ENCODE measurements at regions not wholly inside any gene's neighbourhood (a gene's known extent, or its start where the extent isn't known, plus 50 kb on each side); places are given as distances from the start of the nearest gene placed in this dataset.

DNA sequence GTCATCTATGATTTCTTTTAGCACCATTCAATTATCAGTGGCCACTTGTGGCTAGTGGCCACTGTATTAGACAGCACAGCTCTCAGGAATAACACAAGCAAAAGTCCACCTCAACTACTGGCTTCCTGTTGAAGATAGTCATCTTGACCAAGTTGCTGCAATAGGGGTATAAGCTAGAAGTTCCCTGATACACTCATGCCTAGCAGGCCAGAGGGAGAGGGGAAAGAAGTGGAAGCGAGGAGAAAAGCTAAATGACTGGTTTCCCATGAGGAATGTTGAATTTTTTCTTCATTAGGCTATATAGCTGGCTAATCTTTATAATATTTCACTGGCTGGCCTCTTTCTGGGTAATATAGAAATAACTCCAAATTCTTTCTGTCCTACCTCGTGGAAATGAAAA lies 327.5 kb upstream of the MEOX2 start:
- no peak for DNase-seq (ENCODE audit: low read depth, low spot score)

DNA sequence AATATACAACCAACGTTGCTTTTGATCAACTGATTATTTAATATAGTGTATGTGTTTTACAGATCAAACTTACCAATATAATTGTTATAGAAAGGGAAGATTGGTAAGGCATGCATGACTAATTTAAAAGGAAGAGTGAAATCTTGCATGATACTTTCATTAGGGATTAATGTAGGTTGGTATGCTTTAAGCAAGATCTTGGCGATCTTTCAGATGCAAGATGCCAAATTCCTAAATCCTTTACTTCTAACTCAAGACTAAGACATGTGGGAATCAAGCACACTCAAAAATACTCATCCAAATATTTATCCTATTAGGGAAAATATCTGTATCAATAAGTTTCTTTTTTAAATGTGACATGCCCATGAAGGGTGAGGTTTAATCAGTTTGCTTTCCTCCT lies 321.4 kb upstream of the MEOX2 start:
- no peak for DNase-seq (ENCODE audit: low read depth, low spot score)

DNA sequence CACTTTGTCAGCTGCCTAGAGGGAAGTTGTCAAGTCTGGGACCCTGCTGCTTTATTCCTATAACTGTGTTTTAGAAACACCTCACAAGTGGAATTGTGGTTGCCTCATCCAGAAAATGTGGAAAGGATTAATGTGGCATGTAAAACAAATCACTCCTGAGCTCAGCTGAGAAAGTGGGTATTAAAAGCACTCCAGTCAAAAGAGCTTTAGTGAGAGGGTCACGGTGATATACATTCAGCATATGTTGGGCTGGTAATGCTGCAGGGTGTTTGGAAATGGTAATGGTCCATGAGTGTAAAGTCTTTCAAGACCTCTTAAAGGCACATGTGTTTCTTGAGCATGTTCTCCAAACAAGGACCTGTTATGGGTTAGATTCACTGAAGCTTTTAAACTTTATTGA lies 318.2 kb upstream of the MEOX2 start:
- DNase-seq (ENCODE audit: low read depth, low spot score) = no peak

DNA sequence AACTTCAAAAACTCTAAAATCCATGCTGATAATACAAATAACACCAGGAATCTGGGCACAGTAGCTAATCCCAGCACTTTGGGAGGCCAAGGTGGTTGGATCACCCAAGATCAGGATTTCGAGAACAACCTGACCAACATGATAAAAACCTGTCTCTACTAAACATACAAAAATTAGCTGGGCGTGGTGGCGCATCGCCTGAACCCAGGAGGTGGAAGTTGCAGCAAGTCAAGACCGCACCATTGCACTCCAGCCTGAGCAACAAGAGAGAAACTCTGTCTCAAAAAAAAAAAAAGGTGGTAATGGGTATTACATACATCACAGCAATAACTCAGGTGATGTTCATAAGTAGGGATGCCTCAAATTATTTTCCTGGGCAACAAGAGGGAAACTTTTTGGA lies 315.0 kb upstream of the MEOX2 start:
- no peak for DNase-seq (ENCODE audit: low read depth, low spot score)

DNA sequence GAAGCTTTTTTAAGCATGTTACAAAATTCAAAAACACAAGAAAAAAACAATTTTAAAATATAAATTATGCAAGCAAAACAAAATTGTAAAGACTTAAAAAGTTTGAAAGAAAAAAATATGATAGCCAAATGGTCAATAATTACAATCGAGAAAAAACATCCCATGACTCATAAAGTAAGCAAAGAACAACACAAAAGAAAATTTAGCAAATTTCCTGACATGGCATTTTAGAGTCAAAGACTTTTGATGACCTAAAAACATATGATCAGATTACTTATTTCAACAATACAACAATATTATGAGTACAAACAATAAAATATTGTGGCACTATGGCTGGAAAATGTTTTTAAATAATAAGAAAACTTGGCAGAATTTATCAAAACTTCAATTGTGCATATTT lies 312.1 kb upstream of the MEOX2 start:
- no peak for DNase-seq (ENCODE audit: low read depth, low spot score)

DNA sequence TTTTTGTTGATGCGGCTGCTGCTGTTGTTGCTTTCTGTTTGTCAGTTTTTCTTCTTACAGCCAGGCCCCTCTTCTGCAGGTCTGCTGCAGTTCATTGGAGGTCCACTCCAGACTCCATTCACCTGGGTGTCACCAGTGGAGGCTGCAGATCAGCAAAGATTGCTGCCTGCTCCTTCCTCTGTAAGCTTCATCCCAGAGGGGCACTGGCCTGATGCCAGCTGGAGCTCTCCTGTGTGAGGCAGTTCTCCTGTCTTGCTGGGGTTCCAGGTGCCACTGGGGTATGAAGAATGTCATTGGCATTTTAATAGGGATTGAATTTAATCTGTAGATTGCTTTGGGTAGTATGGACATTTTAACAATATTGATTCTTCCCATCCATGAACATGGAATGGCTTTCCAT lies 308.5 kb upstream of the MEOX2 start:
- DNase-seq (ENCODE audit: low read depth, low spot score) = no peak

DNA sequence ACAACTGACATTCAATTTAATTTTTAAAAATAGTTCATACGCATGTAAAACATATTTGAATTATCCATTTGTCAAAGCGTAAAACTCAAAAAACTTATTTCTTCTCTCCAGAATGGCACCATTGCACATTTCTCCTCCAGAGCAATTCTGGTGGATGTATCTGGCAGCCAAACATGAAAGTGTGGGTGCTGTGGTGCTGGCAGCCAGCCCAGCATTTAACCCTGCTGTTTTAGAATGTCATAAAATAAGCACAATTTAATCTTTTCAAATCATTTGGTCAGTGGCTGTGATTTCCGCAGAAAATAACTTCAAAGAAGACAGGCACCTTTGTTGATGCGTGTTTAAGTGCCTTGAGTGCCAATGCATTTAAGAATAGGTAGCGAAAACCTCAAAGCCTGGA lies 302.7 kb upstream of the MEOX2 start:
- DNase-seq (ENCODE audit: low read depth, low spot score) = no peak

DNA sequence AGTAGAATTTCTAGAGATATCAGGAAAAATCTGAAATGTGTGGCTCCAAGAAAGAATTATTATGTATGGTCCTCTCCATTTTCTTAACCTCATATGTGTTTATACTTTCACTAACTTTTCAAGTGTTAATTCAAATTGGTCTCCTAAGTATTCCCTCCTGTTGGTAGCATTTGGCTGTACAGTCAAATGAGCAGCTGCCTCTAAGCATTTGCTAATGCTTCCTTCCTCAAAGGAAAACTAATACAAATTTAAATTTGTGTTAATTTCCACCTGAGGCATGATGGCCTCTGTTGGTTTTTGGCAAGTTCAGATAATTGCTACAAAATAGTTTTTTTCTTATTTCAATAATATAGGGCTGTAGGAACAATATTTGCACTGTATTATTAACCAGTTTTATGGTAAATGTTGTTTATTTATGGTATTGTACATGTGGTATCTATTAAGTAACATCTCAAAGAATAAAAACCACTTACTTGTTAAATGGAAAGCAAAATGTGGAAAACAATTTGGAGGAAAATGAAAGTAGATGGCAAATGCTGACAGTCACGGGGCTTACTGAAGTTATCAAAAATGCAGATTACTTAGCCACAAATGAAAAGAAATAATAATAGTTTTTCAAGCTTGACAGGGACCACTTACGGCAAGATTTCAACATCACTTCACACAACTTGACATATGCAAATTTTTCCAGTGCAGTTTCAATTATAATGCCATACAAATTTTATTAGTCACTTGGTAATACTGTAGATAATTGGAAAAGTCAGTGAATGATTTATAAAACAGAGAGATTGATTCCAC lies 299.3 kb upstream of the MEOX2 start:
- DNase-seq (ENCODE audit: low read depth, low spot score) = no peak

DNA sequence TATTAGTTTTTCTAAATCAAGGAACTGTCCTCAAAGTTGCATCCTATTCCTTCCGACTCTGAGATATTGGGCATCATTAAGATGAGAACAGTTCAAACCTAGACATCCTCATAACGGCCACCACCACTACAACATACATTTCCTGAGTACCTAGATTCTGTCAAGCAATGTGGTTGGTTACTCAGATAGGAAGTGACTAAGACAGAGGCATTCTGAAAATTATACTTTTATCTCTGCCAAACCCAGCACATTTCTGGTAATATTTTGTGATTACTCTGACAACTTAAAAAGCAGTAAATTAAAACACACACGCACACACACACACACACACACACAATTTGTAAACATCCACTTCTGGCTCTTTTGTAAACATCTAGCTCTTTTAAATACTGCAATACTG lies 291.2 kb upstream of the MEOX2 start:
- no peak for DNase-seq (ENCODE audit: low read depth, low spot score)

DNA sequence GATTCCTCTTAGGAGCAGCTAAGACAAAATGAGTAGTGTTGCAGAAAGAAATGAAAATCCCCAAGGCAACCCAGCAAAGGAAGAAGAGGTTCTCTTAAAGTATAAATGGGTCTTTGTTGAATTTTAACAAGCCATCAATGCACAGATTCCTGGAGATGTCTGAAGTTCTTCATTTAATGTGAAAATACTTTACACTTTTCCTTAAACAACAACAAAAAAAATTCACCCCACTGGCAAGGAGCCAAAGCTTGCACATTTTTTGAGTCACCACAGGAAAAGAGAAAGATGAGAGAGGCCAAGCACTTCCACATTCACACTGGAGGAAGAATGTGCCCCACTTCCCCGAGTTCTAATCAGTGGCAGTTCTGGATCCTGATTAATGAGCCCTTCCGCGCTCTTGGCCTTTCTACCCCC lies 286.4 kb upstream of the MEOX2 start:
- DNase-seq (ENCODE audit: low read depth, low spot score) = no peak

DNA sequence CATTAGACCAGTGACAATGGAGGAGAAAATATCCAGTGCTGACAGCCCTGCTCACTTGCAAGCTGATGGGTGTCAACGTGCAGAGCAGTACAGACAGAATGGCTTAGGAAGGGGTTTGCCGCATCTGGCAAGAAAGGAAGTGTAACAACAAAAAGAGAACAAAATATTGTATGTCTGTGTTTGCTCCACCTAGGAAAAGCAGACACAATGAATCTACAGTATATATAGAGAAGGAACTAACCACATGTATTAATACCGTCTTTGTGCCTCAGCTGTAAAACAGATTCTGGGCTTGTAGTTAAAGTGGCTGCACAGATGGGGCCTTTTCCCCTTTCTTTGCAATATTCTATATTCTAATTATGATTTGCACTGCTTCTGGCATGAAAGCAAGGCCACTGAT lies 281.1 kb upstream of the MEOX2 start:
- no peak for DNase-seq (ENCODE audit: low read depth, low spot score)

DNA sequence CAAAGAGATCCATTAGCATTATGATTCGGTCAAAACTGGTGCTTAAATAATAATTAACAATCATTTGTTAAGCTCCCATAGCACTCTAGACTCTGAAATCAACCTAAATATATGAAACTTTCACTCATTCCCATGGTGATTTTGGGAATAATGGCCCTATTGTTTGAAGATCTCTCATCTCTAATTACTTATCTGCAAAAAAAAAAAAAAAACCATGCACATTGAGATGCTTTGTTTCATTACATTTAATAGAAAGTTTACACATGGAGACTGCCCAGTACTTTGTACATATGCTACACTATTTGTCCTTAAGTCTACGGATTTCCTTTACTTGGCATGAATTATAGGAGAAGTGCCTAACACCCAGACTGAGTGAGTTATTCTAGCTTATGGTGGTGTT lies 280.6 kb upstream of the MEOX2 start:
- no peak for DNase-seq (ENCODE audit: low read depth, low spot score)

DNA sequence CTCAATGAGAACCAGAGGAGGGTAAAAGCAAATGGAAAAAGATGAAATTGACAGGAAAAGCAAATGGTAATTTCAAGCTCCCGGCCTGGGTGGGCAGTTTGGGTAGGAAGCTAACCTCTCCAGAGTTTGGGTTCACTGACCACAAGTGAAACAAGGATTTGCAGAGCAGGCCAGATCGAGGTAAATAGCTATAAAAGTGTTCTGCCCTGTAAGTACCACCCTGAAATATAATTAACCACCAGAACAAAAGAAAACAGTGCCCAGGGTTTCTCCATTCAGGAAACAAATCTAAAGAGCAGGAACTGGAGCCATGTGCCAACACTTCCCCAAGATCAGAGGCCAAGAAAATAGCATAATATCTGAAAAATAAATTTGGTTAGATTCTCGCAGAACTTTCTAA lies 276.7 kb upstream of the MEOX2 start:
- DNase-seq (ENCODE audit: low read depth, low spot score) = no peak

DNA sequence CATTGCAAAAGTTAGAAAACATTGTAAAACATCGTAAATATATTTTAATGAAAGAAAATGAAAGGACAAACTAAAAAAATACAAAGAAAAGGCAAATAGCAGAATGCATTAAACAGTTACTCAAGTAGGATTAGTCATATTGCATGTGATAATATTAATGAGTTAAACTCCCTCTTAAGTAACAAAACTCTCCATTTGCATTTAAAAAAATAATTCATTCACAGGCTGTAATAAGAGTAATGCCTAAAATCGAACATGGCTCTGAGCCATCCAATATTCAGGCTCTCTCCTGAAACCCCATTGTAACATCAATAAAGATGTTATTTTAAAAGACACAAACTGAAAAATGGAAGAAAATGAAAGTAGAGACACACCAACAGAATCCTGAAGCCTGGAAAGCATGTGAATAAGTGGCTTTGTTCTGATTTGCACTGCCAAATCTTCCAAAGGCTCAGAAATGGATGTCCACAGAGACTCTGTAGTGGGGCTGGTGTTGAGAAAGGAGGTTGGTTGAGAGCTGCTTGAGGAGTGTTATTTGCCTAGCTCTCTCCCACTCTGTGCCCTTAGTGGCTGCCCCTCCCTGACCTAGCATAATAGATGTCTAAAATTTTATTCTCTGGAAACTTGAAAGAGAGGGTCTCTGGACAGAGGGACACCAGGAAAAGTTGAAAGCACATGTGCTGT lies 268.3 kb upstream of the MEOX2 start:
- no peak for DNase-seq (ENCODE audit: low read depth, low spot score)

DNA sequence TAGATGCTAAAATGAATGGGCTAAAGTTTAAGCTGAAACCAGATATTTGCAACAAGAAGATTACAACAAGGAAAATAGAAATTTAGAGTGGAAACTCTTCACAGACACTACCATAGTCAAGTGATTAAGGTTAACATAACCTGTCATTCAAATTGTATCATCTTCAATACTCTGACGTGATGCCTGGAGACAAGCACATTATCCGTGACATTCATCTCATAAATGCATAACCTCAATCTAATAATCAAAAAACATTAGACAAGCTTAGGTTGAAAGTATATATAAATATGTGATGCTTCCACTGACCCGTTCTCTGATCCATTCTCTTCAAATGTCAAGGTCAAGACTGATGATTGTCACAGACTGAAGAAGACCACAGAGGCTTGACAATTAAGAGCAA lies 263.8 kb upstream of the MEOX2 start:
- DNase-seq (ENCODE audit: low read depth, low spot score) = no peak

DNA sequence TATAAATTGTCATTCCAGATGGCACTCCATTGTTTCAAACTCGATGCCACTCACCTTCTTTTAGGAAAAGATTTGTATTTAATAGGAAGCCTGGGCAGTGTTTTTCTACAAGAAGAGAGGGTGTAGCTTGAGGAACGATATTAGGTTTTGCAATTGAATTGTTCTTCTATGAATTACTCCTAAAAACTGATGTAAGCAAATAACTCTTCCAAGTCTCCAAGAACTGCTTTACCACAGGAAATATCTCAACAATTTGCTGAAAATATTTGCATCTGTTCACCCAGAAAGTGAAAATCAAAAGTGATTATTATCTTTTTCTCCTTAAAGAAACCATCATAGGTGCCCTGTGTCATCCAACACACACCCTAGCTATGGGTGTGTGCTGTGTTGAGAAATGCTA lies 261.3 kb upstream of the MEOX2 start:
- no peak for DNase-seq (ENCODE audit: low read depth, low spot score)

DNA sequence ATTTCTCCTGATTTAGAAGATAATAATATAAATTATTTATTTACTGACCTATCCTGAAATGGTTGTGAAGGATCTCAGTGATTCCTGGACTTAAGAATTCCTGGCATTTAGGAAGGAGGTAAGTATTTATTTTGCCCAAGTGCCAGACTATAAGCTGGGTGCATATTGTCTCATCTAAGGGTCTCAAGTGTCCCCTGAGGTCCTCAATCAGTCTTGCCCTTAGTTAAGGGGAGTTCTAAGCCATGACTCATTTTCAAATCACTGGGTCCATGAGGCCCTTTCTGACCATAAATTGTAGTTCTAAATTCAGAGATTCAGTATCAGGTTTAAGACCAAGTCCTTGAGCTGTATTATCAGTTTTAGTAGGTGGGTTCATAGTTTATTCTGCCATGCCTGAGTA lies 251.6 kb upstream of the MEOX2 start:
- DNase-seq (ENCODE audit: low read depth, low spot score) = no peak

DNA sequence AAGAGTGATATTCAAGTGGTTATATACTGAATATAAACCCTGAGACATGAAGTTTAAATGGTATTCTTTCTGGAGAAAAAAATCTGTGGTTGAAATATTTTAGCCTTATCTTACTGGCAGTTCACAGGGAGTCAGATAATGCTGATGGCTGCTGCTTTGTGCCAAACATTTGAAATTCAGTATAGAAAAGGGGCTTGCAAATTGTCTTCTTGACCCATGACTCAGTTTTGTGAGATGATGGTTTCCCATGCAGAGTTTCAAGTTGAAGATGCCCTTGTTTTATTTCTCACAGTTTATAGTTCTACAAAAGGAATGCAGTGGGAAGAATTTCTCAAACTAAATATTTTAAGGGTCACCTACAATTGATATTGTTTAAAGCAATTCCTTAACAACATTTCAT lies 251.1 kb upstream of the MEOX2 start:
- DNase-seq (ENCODE audit: low read depth, low spot score) = no peak

DNA sequence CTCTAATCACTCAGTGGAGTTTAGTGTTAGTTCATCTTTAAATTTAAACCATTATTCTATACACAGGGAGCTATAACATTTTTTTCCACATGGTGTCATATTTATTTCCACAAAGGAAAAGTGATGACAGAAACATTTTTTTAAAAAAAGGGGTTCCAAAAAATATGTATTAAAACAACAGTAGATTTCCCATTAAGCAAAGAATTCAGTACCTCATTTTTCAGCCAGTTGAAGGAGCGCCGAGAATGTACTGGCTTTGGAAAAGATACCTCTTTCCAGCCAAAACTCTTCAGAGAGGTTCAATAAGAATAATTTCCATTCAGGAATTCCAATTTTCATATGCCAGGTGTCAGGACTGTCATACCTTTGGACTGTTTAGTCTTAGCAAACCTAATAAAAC lies 250.5 kb upstream of the MEOX2 start:
- no peak for DNase-seq (ENCODE audit: low read depth, low spot score)

DNA sequence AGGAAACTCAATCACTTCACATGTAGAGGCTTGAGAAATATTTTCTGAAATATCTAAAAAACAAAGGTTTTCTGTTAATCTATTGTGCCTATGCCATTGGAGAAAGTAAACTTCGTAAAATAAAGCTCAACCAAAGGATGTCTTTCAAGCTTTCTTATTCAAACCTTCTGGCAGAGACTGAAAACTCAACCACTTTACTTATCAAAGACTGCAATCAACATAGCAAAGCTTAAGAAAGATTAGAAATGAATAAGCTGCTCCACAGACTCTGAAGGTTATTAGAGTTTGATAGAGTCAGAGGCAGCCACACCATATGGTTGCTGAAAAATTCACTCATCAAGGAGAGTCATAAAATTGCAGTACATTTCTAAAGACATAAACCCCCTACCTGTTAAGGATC lies 245.8 kb upstream of the MEOX2 start:
- no peak for DNase-seq (ENCODE audit: low read depth, low spot score)

DNA sequence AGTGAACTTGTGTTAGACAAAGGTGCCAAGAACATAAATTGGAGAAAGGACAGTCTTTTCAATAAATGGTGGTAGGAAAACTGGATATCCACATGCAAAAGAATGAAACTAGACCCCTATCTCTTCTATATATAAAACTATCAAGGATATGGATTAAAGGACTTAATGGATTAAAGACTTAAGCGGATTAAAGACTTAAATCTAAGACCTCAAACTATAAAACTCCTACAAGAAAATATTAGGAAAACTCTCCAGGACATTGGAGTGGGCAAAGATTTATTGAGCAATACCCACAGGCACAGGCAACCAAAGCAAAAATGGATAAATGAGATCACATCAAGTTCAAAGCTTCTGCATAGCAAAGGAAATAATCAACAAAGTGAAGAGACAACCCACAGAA lies 242.9 kb upstream of the MEOX2 start:
- DNase-seq (ENCODE audit: low read depth, low spot score) = no peak

DNA sequence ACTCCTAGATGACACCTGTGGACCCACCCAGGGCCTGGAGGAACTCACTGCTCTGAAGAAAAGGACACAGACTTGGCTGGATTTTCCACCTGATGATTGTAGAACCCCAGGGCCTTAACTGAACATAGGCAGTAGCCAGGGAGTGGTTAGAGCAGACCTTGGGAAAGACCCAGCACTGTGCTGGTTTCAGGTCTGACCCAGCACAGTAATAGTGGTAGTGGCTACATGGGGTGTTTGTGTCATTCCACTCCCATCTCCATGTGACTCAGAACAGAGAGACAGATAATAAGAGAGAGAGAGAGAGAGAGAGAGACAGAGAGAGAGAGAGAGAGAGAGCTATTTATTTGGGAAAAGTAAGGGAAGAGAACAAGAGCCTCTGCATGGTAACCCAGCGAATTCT lies 239.1 kb upstream of the MEOX2 start:
- DNase-seq (ENCODE audit: low read depth, low spot score) = no peak

DNA sequence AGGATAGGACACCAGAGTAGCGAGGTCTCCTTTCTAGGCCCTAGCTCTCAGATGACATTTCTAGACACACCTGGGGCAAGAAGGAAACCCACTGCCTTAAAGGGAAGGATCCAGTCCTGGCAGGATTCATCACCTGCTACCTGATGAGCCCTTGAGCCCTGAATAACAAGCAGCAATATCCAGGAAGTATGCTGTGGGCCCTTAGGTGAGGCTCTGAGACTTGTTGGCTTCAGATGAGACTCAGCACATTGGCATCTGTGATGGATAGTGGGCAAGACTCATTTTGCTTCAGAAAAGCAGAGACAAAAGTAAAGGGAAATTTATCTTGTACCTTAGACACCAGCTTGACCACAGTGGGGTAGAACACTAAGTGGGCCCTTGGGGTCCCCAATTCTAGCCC lies 238.4 kb upstream of the MEOX2 start:
- DNase-seq (ENCODE audit: low read depth, low spot score) = no peak

DNA sequence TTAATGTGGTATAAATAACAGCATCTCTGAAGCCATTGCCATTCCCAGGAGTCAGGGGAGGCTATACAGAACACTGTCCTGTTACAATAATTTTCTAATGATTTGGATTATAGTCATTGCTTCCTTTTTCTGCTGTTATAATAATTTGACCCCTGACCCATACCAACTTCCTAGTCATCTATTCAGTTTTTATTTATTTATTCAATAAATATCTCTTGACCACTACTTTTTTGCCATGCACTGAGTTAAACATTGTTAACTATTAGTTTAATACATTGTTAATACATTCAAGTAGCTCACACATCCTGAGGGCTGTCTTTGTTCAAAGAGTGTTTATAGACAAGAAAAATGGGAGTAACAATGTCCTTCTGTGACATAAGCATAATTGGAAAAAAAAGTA lies 235.5 kb upstream of the MEOX2 start:
- no peak for DNase-seq (ENCODE audit: low read depth, low spot score)
